HG03045 (cell line): ENCODE measurements at regions not wholly inside any gene's neighbourhood (a gene's known extent, or its start where the extent isn't known, plus 50 kb on each side); places are given as distances from the start of the nearest gene placed in this dataset.
"Not testable (repeated sequence)": the region's sequence is repeated elsewhere in the genome, so short reads cannot be mapped to it uniquely, and the experiment has no call there.

Experiments
- ATAC-seq: cut with Tn5 transposase; IDR thresholded peaks from one replicate; pipeline ENCODE4 v1.9.1; 2021; ENCODE audit warnings: mild to moderate bottlenecking, moderate library complexity; ENCODE audit not compliant: unreplicated experiment

DNA sequence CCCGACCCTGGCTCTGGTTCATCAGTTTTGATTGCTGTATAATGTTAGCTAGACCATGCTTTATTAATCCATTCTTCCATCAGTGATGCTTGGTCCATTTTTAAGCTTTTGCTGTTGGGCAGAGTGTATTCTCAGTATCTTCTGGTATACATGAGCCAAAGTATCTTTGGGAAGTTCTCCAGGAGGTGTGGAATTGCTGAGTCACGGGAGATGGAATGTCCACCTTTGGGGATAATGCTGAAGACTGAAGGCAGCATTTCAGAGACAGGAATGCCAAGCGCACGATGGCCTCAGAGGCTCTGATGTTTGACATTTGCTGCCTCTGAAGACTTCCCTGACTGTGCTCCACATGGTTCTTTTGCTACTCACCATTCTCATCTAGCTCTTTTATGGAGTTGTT is 266.3 kb upstream of the KAZN start:
- ATAC-seq: no peak

DNA sequence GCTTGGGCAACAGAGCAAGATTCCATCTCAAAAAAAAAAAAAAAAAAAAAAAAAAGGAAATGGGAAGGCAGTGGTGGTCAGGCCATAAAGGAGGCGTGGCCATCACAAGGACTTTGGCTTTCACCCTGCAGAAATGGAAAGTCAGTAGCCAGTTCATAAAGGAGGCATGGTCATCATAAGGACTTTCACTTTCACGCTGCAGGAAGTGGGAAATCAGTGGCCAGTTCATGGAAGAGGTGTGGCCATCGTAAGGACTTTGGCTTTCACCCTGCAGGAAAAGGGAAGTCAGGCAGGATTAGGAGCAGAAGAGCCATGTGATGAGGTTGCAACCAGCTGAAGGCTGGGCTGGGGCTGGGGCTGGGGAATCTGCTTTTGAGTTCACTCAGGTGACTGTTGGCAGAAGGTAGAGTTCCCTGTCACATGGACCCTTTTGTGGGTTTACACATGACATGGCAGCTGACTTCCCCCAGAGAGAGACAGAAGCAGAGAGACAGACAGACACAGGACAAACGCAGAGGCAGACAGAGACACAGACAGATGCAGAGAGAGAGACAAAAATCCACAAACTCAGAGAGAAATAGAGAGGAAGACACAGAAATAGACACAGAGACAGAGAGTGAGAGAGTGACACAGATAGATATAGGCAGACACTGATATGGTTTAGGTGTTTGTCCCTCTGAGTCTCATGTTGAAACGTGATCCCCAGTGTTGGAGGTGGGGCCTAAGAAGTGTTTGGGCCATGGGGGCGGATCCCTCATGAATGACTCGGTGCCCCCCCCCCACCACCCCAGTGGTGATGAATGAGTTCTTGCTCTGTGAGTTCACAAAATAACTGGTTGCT is 263.9 kb upstream of the KAZN start:
- no peak for ATAC-seq

DNA sequence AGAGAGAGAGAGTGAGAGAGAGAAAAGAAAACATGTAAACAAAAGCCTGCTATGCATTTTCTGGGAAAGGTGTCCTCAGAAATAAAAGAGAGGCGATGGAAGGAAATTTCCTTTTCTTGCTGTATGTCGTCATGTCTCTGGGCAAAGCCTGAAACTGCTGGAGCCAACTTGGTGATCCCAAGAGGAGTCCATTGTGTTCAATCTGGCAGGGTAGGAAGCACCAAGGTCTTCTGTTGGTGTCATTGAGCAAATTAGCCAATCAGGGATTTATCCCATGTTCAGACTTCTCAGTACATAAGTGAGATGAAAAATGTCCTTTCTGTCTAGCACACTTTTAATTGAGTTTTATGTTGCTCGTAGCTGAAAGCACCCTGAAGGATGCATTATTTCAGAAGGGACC is 260.0 kb upstream of the KAZN start:
- ATAC-seq: no peak

DNA sequence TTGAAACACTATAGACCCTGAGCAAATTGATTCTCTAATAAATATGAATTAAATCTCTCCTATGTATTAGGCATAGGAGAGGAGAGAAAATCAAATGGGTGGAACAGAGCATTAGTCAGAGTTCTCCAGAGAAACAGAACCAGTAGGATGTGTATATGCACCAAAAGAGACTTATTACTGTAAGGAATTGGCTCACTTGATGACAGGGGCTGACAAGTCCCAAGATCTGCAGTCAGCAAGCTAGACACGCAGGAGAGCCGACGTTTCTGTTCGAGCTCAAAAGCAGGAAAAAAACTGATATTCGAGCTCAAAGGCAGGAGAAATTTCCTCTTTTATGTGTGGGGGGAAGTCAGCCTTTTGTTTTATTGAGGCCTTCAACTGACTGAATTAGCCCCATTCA is 259.2 kb upstream of the KAZN start:
- ATAC-seq: no peak

DNA sequence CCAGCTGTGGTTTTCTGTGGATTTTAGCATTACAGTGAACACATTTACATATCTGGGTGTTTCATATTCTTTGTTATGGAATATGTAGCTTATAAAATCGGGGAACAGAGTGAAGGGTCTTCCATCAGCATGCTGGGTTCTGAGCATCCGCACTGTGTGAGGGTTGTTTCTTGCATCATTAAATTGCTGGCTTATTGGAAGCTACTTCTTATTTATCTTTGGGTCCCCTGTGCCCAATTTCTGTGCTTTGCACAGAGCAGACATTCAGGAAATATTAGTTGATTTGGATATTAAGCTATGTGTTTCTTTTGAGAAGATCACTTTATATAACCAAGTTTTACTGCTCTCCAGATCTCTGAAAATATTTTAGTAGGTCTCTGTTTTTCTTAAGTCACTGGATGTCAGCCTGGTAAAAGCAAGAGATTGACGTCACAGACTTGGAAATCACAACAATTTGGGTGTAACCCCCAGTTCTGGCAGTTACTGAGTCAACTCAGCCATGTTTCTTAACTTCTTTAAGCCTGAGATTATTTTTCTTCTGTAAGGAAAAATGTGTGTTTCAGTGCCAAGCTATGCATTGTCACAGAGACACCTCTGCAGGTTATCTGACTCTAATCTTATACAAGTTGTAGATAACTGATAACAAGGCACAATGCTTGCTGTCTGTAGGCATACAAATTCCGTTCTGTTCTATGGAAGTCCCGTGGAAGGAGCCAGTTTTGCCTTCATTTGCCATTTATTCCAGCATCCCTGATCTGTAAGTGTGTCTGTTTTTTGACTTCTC is 258.3 kb upstream of the KAZN start:
- ATAC-seq: no peak

DNA sequence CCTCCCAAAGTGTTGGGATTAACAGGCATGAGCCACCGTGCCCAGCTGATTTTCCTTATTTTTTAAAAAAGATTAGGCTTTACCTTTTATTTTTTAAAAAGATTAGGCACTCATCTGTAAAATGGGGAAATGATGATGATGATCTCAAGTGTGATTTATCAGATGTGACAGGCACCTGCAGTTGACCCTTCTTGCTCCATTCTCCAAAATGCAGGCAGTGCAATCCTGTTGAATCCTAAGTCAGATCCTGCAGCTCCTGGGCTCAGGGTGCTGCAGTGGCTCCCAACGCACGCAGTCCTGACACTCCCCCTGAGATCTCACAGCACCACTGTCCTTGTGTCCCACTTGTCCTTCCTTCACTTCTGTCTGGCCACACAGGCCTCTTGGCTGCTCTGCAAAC is 257.3 kb upstream of the KAZN start:
- ATAC-seq: no peak

DNA sequence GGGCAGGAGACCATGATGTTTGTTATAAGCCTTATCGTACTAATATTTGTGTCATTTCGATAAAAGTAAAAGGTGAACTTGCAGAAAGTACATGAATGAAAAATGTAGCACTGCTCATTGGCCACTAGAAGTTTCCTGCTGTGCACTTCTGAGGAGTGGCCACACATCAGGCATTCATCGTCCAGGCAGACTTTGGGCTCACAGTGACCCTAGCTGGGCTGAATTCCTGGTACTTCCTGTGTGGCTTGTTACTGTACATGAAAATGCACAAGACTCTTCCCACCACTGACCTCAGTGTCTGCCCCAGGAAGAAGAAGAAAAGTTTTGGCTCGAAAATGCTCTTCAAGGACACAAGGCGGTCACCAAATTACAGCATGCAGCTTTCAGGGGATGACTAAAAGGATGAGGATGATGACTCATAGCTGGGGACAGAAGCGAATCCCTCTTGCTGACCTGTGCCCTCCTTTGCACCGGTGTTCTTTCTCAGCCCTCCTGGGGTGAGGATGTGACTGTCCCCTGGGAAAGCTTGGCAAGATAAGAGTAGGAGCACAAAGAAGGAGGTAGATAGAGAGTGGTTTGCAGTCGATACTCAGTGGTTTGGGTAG is 252.4 kb upstream of the KAZN start:
- ATAC-seq: no peak

DNA sequence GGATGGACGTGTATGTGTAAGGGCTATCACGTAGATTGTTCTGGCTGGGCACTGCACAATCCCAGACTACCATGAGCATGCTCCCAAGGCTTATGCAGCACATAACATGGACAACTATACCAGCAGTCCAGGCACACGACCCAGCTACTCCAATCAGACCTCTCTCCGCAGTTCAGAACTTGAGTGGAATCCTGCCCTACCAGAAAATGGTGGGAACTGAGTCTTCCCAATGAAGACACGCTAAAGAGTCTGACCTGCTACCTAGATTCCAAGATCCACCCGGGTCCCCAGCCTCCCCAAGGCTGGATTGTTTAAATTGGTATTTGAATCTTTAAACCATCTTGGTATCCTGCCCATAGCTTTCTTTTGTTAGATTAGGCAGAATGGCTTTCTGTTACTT is 251.3 kb upstream of the KAZN start:
- ATAC-seq: no peak

DNA sequence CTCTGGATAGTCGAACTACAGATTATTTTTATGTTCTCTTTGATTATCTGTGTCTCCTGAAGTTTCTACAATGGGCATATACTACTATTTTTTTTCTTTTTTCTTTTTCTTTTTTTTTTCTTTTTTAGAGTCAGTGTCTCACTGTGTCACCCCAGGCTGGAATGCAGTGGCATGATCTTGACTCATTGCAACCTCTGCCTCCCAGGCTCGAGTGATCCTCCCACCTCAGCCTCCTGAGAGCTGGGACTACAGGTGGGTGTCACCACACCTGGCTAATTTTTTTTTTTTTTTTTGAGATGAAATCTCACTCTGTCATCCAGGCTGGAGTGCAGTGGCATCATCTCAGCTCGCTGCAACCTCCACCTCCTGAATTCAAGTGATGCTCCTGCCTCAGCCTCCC is 250.7 kb upstream of the KAZN start:
- ATAC-seq: no peak

DNA sequence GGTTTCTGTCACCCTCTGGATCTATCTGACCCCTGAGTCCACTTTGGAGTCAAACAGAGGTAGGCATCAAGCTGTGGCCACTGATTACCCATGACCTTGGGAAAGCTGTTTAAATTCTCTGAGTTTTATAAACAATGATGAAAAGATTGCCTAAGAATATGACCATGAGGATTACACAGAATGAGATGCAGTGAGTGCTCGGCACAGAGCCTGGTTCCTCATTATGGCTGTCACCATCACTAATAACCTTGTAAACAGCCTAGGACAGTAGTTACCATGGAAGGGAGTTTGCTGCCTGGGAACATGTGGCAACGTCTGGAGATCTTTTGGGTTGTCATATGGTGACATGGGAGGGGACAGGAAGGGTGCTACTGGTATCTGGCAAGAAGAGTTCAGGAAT is 248.3 kb upstream of the KAZN start:
- no peak for ATAC-seq

DNA sequence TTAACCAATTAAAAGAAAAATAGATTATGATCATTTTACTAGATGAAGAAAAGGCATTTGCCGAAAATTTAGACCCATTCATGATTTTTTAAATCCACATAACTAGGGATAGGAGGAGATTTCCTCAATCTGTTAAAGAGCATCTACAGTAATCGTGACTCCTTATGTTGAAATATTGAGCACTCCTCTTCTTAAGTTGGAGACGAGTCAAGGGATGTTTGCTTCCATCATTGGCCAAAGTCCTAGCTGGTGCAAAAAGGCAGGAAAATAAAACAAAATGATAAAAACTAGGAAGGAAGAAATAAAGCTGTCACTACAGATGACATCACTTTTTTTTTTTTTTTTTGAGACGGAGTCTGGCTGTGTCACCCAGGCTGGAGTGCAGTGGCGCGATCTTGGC is 245.6 kb upstream of the KAZN start:
- no peak for ATAC-seq

DNA sequence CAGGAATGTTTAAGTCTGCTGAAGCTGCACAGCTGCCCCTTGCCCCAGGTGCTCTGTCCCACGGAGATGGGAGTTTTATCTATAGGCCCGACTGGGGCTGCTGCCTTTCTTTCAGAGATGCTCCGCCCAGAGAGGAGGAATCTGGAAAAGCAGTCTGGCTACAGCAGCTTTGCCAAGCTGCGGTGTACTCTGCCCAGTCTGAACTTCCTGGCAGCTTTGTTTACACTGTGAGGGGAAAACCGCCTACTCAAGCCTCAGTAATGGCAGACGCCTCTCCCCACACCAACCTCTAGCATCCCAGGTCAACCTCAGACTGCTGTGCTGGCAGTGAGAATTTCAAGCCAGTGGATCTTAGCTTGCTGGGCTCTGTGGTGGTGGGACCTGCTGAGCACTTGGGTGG is 237.5 kb upstream of the KAZN start:
- ATAC-seq: not testable (repeated sequence)

DNA sequence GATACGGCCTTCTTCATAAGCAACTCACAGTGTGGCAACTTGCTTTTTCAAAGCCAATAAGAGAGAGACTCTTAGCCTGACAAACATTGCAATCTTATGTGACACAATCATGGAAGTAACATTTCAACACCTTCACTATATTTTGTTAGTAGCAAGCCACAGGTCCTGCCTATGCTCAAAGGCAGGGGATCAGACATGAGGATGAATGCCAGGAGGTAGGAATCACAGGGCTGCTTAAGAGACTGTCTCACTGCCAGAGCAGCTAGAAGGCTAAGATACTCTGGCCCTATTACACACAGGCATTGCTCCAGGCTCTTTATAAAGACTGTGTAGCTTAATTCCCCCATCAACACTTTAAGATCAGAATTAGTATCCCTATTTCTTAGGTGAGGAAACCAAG is 236.2 kb upstream of the KAZN start:
- no peak for ATAC-seq

DNA sequence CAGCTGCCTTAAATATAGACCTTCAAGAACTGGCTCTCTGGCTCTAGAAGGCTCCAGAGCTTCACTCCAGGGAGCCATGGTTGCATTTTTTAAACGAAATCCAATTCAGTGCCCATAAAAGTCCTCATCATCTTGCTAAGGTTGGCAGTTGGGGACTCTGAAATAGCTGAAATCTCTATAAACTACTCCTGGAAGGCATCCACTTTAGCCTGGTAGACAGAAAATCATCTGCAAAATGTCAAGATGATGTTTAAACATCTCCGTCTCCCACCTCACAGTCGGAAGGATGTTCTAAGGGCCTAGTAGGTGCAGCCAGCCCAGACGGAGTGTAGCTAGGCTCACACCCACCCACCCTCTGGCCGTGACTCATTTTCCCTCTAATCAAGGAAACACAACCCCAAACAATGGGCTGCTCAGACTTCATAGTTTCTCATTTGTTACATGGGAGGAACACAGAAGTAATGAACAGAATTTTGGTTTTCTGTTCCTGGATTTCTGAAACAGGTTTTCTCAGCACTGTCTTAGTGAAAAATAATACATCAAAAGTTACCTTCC is 235.4 kb upstream of the KAZN start:
- ATAC-seq: no peak

DNA sequence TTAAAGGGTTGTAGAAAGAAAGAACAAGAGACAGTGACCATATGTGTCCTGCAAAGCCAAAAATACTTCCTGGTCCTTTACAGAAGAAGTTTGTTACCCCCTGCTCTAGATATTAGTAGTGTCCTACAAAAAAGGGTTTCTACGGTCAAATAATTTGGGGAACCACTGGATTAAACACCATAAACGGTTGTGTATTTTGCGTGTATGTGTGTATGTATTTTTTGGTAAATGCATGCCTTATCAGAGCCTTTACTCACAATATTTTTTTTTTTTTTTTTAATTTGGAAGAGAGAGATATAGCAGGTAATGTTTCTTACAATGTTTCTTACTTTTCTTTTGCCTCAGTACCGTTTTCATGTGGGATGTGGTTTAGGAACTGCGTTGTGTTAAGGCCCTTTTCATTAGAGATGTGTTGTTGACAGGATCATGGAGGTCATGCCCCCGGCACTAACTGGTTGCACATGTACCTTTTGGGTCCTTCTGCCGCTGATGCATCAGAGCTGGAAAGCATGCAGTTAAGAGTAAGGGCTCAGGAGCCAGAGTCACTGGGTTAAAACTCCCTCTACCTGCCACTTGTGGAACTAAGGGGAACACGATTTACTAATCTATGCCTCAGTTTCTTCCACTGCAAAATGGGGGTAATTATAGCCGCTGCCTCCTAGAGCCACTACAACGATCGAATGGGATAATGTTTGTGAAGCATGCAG is 234.6 kb upstream of the KAZN start:
- no peak for ATAC-seq

DNA sequence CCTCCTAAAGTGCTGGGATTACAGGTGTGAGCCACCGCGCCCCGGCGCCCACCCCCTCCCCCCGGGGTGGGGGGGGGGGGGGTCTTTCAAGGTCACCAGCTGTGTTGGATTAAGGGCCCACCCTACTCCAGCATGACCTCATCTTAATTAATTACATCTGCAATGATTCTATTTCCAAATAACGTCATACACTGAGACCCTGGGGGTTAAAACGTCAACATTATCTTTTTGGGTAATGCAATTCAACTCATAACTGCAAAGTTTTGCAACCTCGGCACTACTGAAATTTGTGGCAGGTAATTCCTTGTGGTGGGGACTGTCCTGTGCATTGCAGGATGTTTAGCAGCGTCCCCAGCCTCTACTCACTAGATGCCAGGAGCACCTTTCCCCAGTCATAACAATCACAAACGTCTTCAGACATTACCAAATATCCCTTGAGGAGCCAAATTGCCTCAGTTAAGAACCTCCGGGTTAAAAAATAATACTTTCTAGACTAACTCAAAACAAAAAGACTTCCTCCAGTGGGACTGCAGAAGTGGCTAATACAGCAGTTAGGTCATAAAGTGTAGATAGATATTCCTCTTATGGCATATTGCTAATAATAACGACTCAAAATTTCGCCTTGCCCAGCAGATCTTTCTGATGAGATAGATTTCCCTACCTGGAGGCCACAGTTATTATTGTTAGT is 233.0 kb upstream of the KAZN start:
- ATAC-seq: no peak

DNA sequence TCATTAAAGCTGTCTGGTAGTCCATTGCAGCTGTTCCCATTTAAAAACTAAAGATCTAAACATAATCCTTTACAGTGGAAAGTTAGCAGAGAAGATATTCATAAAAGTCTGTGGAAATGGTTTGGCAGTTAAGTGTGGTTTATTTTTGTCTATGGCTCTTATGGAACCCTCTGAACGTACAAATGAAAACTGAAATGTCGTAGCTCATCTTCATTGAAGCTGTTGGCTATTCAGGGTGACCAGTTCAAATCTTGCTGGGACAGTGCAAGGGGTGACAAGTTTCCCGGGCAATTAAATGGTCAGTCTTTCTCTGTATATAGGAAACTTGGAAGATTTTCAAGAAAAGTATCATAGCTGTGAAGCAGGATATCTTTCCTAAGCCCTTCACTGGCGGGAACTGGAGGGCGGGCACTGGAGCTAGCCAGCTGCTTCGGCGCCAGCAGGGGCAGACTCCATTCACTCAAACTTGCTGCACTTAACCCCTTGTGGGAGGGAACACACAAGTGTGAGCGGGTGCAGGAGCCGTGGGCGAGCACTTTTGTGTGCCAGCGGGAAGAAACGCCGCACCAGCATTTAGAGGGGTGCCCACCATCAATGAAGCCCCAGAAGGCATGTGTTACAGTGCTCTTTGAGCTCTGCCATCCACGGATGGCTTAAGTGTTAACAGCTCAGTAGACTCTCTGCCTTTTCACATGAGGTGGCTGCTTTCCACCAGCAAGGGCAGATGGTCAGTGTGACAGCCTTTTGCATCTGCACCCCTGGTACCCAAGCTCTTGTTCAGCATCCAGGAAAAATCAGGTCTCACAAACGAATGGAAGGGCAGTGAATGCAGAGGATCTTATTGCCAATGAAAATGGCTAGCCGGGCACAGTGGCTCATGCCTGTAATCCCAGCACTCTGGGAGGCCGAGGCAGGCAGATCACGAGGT is 232.1 kb upstream of the KAZN start:
- ATAC-seq: no peak

DNA sequence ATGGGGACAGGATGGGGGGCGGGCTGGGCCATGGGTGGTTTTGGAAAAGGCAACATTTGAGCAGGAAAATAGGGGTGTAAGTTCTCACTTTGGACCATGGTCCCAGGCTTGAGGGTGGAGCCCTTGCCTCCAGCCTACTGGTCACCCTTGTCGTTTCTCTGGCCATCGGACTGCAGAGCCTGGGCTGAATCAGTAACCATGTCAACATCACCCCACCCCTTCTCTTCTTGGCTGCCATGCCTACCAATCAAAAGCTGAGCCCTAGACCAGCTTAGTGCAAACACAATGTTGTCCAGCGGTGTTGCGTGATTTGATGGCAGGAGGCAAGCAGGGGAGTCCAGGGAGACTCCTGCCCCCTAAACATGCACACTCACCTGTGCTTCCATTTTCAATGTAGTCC is 231.0 kb upstream of the KAZN start:
- no peak for ATAC-seq

DNA sequence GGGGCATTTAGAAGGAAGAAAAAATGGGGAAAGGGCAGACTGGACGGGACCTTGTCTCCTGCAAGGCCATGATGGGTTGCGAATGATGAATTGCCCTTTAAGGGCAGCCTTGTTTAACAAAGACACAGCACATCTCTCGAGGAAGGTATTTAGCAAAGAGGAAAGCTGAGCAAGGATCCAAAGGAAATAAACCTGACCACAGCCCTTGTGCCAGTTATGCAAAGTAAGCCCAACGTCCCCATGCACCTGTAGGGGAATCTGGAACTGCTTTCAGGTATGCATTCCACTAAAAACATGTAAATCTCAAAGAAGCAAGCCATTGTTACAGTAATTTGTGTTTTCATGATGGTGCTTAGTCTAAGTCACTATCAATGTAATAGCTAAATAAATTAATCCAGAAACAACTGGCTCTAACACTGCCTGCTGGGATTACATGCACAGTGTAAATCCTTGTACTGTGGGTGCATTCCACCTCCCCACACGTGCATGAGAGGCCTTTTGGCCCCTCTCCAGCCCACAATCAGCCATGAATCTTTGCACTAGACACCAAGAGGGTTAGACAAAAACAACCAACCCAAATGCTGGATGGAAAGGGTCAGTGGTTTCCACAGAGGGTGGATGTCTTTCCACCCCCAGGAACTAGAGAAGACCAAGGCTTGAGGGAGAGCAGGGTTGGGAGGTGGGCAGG is 228.8 kb upstream of the KAZN start:
- no peak for ATAC-seq
